Mammary epithelial cell (primary cell): ENCODE measurements at regions not wholly inside any gene's neighbourhood (a gene's known extent, or its start where the extent isn't known, plus 50 kb on each side); places are given as distances from the start of the nearest gene placed in this dataset.

ENCODE experiments used
- CTCF ChIP-seq, 2 donors: IDR thresholded peaks in 1 of 2; conservative IDR thresholded peaks in 1 of 2; 2 replicates each; pipeline ENCODE4 v1.5.1; 2011 to 2012; ENCODE audit warnings: inconsistent platforms in 2 of 2, low read length in 2 of 2, mild to moderate bottlenecking in 2 of 2, control low read depth in 1 of 2, low read depth in 1 of 2; ENCODE audit not compliant: insufficient read depth in 1 of 2; ENCODE audit errors: extremely low read depth in 1 of 2
- EZH2 ChIP-seq: IDR thresholded peaks from 2 replicates; pipeline ENCODE4 v1.6.1; 2012; ENCODE audit warnings: low read length, inconsistent platforms, borderline replicate concordance

- no peak for TF ChIP-seq EZH2
- TF ChIP-seq CTCF (conservative IDR thresholded peaks at IDR 0.05 in 1 of 2, IDR thresholded peaks at IDR 0.05 in 1 of 2; ENCODE audit: extremely low read depth in 1 of 2, insufficient read depth in 1 of 2, low read depth in 1 of 2, low read length in 2 of 2): no peak
Observed at GRCh38 chr10:90344226-90344625, 513.6 kb downstream of the HTR7 start.
